NCI-H1694 (cell line): ENCODE measurements at regions not wholly inside any gene's neighbourhood (a gene's known extent, or its start where the extent isn't known, plus 50 kb on each side); places are given as distances from the start of the nearest gene placed in this dataset.
"Not testable (repeated sequence)": the region's sequence is repeated elsewhere in the genome, so short reads cannot be mapped to it uniquely, and the experiment has no call there.

ENCODE experiments used
- DNase-seq: peaks from one replicate; lab custom pipeline; 2025; lab: John Stamatoyannopoulos, UW

GRCh38 chr6:134821928-134822864 is 127.7 kb downstream of the ALDH8A1 start:
- no peak for DNase-seq

GRCh38 chr6:134821397-134821796 is 128.5 kb downstream of the ALDH8A1 start:
- DNase-seq, result no peak

- no peak for DNase-seq
Measured at GRCh38 chr6:134819863-134820800, 129.8 kb downstream of the ALDH8A1 start.

GRCh38 chr6:134819236-134819635 is 130.7 kb downstream of the ALDH8A1 start:
- no peak for DNase-seq

GRCh38 chr6:134817448-134817847 is 132.5 kb downstream of the ALDH8A1 start:
- no peak for DNase-seq

- no peak for DNase-seq
Measured at GRCh38 chr6:134816780-134817179, 133.1 kb downstream of the ALDH8A1 start.

- no peak for DNase-seq
Measured at GRCh38 chr6:134816300-134816699, 133.6 kb downstream of the ALDH8A1 start.

- DNase-seq, result no peak
Measured at GRCh38 chr6:134814076-134814695, 135.7 kb downstream of the ALDH8A1 start.

GRCh38 chr6:134813146-134813545 is 136.8 kb downstream of the ALDH8A1 start:
- DNase-seq, result no peak

- no peak for DNase-seq
Measured at GRCh38 chr6:134810402-134810801, 139.5 kb downstream of the ALDH8A1 start.

- no peak for DNase-seq
Measured at GRCh38 chr6:134809130-134809529, 140.8 kb downstream of the ALDH8A1 start.

GRCh38 chr6:134806180-134806798 is 143.6 kb downstream of the ALDH8A1 start:
- no peak for DNase-seq

GRCh38 chr6:134805168-134805567 is 144.7 kb downstream of the ALDH8A1 start:
- DNase-seq, result no peak

- not testable (repeated sequence) for DNase-seq
Measured at GRCh38 chr6:134804311-134804710, 145.6 kb downstream of the ALDH8A1 start.

- DNase-seq, result no peak
Measured at GRCh38 chr6:134802426-134803058, 147.4 kb downstream of the ALDH8A1 start.

- no peak for DNase-seq
Measured at GRCh38 chr6:134797400-134798113, 152.3 kb downstream of the ALDH8A1 start.

- no peak for DNase-seq
Measured at GRCh38 chr6:134795691-134796090, 154.2 kb downstream of the ALDH8A1 start.

GRCh38 chr6:134795001-134795400 is 154.9 kb downstream of the ALDH8A1 start:
- DNase-seq, result no peak

- not testable (repeated sequence) for DNase-seq
Measured at GRCh38 chr6:134791243-134791843, 158.6 kb downstream of the ALDH8A1 start.

- DNase-seq, result no peak
Measured at GRCh38 chr6:134787261-134787877, 162.5 kb downstream of the ALDH8A1 start.
